ENCODE measurements at regions not wholly inside any gene's neighbourhood (a gene's known extent, or its start where the extent isn't known, plus 50 kb on each side); places are given as distances from the start of the nearest gene placed in this dataset.

- Histone ChIP-seq H3K4me3 (ENCODE audit: low read depth, low read length) (no peak overlapping the region), H3K27me3 (ENCODE audit: control insufficient read depth, insufficient read depth, low read length) (no peaks in the 10 kb centered on the region), H3K36me3 (ENCODE audit: control insufficient read depth, insufficient read depth, low read length) (no peaks in the 10 kb centered on the region)
- DNase-seq (ENCODE audit: low read depth): no peak
- TF ChIP-seq, protein P1, sequence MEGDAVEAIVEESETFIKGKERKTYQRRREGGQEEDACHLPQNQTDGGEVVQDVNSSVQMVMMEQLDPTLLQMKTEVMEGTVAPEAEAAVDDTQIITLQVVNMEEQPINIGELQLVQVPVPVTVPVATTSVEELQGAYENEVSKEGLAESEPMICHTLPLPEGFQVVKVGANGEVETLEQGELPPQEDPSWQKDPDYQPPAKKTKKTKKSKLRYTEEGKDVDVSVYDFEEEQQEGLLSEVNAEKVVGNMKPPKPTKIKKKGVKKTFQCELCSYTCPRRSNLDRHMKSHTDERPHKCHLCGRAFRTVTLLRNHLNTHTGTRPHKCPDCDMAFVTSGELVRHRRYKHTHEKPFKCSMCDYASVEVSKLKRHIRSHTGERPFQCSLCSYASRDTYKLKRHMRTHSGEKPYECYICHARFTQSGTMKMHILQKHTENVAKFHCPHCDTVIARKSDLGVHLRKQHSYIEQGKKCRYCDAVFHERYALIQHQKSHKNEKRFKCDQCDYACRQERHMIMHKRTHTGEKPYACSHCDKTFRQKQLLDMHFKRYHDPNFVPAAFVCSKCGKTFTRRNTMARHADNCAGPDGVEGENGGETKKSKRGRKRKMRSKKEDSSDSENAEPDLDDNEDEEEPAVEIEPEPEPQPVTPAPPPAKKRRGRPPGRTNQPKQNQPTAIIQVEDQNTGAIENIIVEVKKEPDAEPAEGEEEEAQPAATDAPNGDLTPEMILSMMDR (IDR thresholded peaks at IDR 0.05; ENCODE audit: insufficient read depth, low read length, poor library complexity, severe bottlenecking): no peak
These were observed 49.9 kb upstream of the C5orf46 start for GRCh38 chr5:147956064-147956841.
